ENCODE measurements at regions not wholly inside any gene's neighbourhood (a gene's known extent, or its start where the extent isn't known, plus 50 kb on each side); places are given as distances from the start of the nearest gene placed in this dataset.

GRCh38 chr5:162852134-162852533, 585.3 kb upstream of the CCNG1 start:
- POLR2A ChIA-PET: no interaction called here
- no peak for DNase-seq (ENCODE audit: unreplicated experiment)
- Mint-ChIP-seq H3K9me3 (ENCODE audit: unreplicated experiment) (peaks cover 7% of the 10 kb centered on the region), H3K27me3 (ENCODE audit: insufficient read depth, unreplicated experiment) (peaks cover 11% of the 10 kb centered on the region), H3K4me1 (ENCODE audit: insufficient read depth, unreplicated experiment) (no peaks in the 10 kb centered on the region), H3K36me3 (ENCODE audit: insufficient read depth, unreplicated experiment) (no peaks in the 10 kb centered on the region), H3K4me3 (ENCODE audit: unreplicated experiment) (no peak overlapping the region), H3K27ac (ENCODE audit: low read depth, unreplicated experiment) (no peak overlapping the region)
- peak; percentile 10 for TF ChIP-seq CTCF (IDR thresholded peaks at IDR 0.05; ENCODE audit: unreplicated experiment)
- CTCF ChIA-PET: interaction anchor here (0.6 kb wide), 1 partner anchor 1003 kb away, joined by 4 read pairs; no protein-coding TSS in a partner anchor
- intact Hi-C loops (cut with micrococcal nuclease): loop anchor here (5.0 to 10.0 kb wide), 2 partner anchors 423 to 885 kb away; no protein-coding TSS in a partner anchor
- no TSS peak for BruUV-seq (replicated peaks)

- Mint-ChIP-seq H3K4me1 (ENCODE audit: insufficient read depth, unreplicated experiment) (no peaks in the 10 kb centered on the region), H3K27me3 (ENCODE audit: insufficient read depth, unreplicated experiment) (no peaks in the 10 kb centered on the region), H3K4me3 (ENCODE audit: unreplicated experiment) (no peak overlapping the region), H3K9me3 (ENCODE audit: unreplicated experiment) (peaks cover 8% of the 10 kb centered on the region), H3K36me3 (ENCODE audit: insufficient read depth, unreplicated experiment) (no peaks in the 10 kb centered on the region), H3K27ac (ENCODE audit: low read depth, unreplicated experiment) (no peak overlapping the region)
- ChIA-PET CTCF (no interaction called here), POLR2A (no interaction called here)
- intact Hi-C loops (cut with micrococcal nuclease): loop anchor here (10.0 kb wide), 1 partner anchor 416 kb away; no protein-coding TSS in a partner anchor
- no peak for DNase-seq (ENCODE audit: unreplicated experiment)
- TF ChIP-seq CTCF (IDR thresholded peaks at IDR 0.05; ENCODE audit: unreplicated experiment): no peak
- BruUV-seq (replicated peaks): no TSS peak
Observed at GRCh38 chr5:162858770-162859169, 578.6 kb upstream of the CCNG1 start.

GRCh38 chr5:162870966-162871365, 566.4 kb upstream of the CCNG1 start:
- no peak for DNase-seq (ENCODE audit: unreplicated experiment)
- Mint-ChIP-seq H3K27ac (ENCODE audit: low read depth, unreplicated experiment) (no peak overlapping the region), H3K4me3 (ENCODE audit: unreplicated experiment) (no peak overlapping the region), H3K9me3 (ENCODE audit: unreplicated experiment) (peaks cover 7% of the 10 kb centered on the region), H3K4me1 (ENCODE audit: insufficient read depth, unreplicated experiment) (no peaks in the 10 kb centered on the region), H3K27me3 (ENCODE audit: insufficient read depth, unreplicated experiment) (peaks cover 11% of the 10 kb centered on the region), H3K36me3 (ENCODE audit: insufficient read depth, unreplicated experiment) (no peaks in the 10 kb centered on the region)
- BruUV-seq (replicated peaks): no TSS peak
- ChIA-PET CTCF (interaction anchor here (1.0 kb wide), 1 partner anchor 910 kb away, joined by 3 read pairs; no protein-coding TSS in a partner anchor), POLR2A (no interaction called here)
- no peak for TF ChIP-seq CTCF (IDR thresholded peaks at IDR 0.05; ENCODE audit: unreplicated experiment)
- intact Hi-C loops (cut with micrococcal nuclease): no loop called here

GRCh38 chr5:162882629-162883028, 554.8 kb upstream of the CCNG1 start:
- intact Hi-C loops (cut with micrococcal nuclease): no loop called here
- Mint-ChIP-seq H3K27me3 (ENCODE audit: insufficient read depth, unreplicated experiment) (peaks cover 15% of the 10 kb centered on the region), H3K9me3 (ENCODE audit: unreplicated experiment) (peaks cover 7% of the 10 kb centered on the region), H3K36me3 (ENCODE audit: insufficient read depth, unreplicated experiment) (no peaks in the 10 kb centered on the region), H3K27ac (ENCODE audit: low read depth, unreplicated experiment) (no peak overlapping the region), H3K4me3 (ENCODE audit: unreplicated experiment) (no peak overlapping the region), H3K4me1 (ENCODE audit: insufficient read depth, unreplicated experiment) (peaks cover 6% of the 10 kb centered on the region)
- CTCF ChIA-PET: interaction anchor here (0.5 to 1.1 kb wide), 3 partner anchors 9 to 465 kb away, joined by 3 to 4 read pairs (median 4); no protein-coding TSS in a partner anchor
- POLR2A ChIA-PET: no interaction called here
- DNase-seq (ENCODE audit: unreplicated experiment): no peak
- TF ChIP-seq CTCF (IDR thresholded peaks at IDR 0.05; ENCODE audit: unreplicated experiment): no peak
- no TSS peak for BruUV-seq (replicated peaks)

All from MCF 10A (cell line).